ENCODE measurements at regions not wholly inside any gene's neighbourhood (a gene's known extent, or its start where the extent isn't known, plus 50 kb on each side); places are given as distances from the start of the nearest gene placed in this dataset.

DNA sequence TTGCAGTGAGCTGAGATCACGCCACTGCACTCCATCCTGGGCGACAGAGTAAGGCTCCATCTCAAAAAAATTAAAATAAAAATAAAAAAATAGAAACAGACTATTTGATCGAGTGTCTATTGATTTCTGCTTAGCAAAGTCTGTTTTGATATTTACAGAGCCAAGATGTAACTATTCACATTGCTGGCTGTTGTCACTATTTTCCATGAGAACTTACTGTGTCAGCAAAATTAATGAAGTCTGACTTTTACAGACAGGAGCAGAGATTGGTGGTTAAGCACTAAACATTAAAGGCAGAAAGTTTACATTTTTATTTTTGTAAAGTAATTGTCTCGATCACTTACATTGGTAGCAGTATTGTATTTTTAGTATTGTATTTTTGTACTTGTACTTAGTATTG, 85.0 kb upstream of the CCDC28A start:
- intact Hi-C loops (cut with DNase I), result no loop called here
- no peak for DNase-seq (ENCODE audit: low spot score in 2 of 2)
- no peaks in the 10 kb centered on the region for H3K27me3 ChIP-seq
- H3K4me1 ChIP-seq, result peaks cover 0 to 3% of the 10 kb centered on the region in 2 donors
- no peaks in the 10 kb centered on the region for H3K9me3 ChIP-seq
- no peak overlapping the region for H3K4me3 ChIP-seq
- H3K36me3 ChIP-seq, result no peaks in the 10 kb centered on the region
- H3K27ac ChIP-seq, result no peak overlapping the region
- TF ChIP-seq, protein P1, sequence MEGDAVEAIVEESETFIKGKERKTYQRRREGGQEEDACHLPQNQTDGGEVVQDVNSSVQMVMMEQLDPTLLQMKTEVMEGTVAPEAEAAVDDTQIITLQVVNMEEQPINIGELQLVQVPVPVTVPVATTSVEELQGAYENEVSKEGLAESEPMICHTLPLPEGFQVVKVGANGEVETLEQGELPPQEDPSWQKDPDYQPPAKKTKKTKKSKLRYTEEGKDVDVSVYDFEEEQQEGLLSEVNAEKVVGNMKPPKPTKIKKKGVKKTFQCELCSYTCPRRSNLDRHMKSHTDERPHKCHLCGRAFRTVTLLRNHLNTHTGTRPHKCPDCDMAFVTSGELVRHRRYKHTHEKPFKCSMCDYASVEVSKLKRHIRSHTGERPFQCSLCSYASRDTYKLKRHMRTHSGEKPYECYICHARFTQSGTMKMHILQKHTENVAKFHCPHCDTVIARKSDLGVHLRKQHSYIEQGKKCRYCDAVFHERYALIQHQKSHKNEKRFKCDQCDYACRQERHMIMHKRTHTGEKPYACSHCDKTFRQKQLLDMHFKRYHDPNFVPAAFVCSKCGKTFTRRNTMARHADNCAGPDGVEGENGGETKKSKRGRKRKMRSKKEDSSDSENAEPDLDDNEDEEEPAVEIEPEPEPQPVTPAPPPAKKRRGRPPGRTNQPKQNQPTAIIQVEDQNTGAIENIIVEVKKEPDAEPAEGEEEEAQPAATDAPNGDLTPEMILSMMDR (IDR thresholded peaks at IDR 0.05), result no peak

DNA sequence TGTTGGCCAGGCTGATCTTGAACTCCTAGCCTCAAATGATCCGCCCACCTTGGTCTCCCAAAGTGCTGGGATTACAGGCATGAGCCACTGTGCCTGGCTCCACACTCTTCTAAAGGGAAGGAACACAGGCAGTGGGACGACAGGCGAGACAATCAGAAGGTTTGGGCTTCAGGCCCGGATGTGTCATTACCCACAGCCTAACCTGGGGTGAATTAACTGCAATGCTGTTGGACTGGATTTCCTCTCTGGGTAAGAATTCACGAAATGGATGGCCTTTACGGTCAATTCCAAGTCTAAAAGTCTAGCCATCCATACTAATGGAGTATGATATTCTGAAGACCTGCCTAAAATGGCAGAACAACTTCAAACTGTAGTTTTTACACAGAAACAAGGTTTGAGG, 83.7 kb upstream of the CCDC28A start:
- intact Hi-C loops (cut with DNase I), result loop anchor here (5.0 kb wide), 1 partner anchor 98 kb away; no protein-coding TSS in a partner anchor

DNA sequence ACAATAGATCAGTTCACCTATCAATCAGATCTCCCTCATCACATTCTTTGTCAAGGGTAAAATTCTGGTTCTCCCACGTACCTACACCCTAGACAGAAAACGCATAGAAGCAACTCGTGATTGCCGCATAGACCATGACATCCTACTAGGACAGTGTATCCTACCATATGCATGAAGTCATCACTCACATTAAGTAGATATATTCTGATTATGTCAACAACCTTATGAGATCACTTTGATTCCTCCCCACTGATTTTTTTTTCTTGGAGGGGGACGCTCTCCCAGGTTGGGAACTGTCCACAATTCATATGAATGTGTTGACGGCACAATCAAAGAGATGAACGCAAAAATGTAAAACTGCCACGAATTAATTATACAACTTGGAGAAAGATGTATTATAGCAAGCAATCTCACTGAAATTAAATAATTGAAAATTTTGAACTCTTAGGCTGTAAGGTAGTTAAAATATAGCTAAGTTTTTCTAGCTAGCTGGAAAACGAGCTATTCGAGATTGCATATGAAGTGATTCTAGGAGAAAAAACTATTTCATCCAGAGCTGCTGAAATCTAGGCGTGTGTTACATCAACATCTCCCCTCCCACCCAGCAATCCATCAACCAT, 82.5 kb upstream of the CCDC28A start:
- H3K9me3 ChIP-seq, result no peaks in the 10 kb centered on the region
- no peak overlapping the region for H3K27ac ChIP-seq
- no peaks in the 10 kb centered on the region for H3K27me3 ChIP-seq
- TF ChIP-seq, protein P1 (IDR thresholded peaks at IDR 0.05), result no peak
- DNase-seq (ENCODE audit: low spot score in 2 of 2), result no peak
- H3K36me3 ChIP-seq, result no peaks in the 10 kb centered on the region
- H3K4me1 ChIP-seq, result peaks cover 0 to 3% of the 10 kb centered on the region in 2 donors
- peak overlapping the region; percentile 90 to 98 for H3K4me3 ChIP-seq
- intact Hi-C loops (cut with DNase I), result loop anchor here (5.0 kb wide), 1 partner anchor 99 kb away; no protein-coding TSS in a partner anchor

More for the DNA sequence above, 83.7 kb upstream of the CCDC28A start:
- Histone ChIP-seq H3K36me3 (no peaks in the 10 kb centered on the region), H3K9me3 (no peaks in the 10 kb centered on the region), H3K4me3 (no peak overlapping the region), H3K4me1 (peaks cover 0 to 3% of the 10 kb centered on the region in 2 donors), H3K27ac (no peak overlapping the region), H3K27me3 (no peaks in the 10 kb centered on the region)
- TF ChIP-seq, protein P1 (IDR thresholded peaks at IDR 0.05), result no peak
- DNase-seq (ENCODE audit: low spot score in 2 of 2), result no peak

DNA sequence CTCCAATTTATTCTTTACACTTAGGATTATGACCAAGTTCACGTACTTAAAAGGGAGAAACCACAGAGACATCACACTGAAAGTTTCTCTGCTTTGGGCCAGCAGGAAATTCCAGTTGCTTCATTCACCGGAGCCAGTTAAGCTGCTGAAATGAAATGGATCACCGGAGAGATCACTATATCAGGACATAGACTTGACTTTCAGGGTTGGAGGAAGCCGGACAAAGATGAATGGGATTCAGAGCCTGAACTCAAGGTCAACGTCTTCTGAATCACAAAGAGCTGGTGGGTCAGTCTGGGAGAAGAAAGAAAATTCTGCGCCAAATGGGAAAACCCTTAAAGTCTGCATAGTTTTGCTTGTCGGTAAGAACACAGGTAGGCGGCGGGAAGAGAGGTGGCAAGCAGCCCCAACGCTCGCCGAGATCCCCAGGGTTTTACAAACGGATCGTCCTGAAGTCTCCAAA, 81.9 kb upstream of the CCDC28A start:
- intact Hi-C loops (cut with DNase I), result loop anchor here (2.0 to 5.0 kb wide), 2 partner anchors 81 to 99 kb away; partner anchors contain the start of gene CCDC28A
- no peaks in the 10 kb centered on the region for H3K27me3 ChIP-seq
- H3K4me3 ChIP-seq, result peak overlapping the region; percentile 90 to 98
- H3K36me3 ChIP-seq, result no peaks in the 10 kb centered on the region
- H3K9me3 ChIP-seq, result no peaks in the 10 kb centered on the region
- no peak for DNase-seq (ENCODE audit: low spot score in 2 of 2)
- H3K4me1 ChIP-seq, result peaks cover 0 to 3% of the 10 kb centered on the region in 2 donors
- no peak overlapping the region for H3K27ac ChIP-seq
- TF ChIP-seq, protein P1 (IDR thresholded peaks at IDR 0.05), result no peak

DNA sequence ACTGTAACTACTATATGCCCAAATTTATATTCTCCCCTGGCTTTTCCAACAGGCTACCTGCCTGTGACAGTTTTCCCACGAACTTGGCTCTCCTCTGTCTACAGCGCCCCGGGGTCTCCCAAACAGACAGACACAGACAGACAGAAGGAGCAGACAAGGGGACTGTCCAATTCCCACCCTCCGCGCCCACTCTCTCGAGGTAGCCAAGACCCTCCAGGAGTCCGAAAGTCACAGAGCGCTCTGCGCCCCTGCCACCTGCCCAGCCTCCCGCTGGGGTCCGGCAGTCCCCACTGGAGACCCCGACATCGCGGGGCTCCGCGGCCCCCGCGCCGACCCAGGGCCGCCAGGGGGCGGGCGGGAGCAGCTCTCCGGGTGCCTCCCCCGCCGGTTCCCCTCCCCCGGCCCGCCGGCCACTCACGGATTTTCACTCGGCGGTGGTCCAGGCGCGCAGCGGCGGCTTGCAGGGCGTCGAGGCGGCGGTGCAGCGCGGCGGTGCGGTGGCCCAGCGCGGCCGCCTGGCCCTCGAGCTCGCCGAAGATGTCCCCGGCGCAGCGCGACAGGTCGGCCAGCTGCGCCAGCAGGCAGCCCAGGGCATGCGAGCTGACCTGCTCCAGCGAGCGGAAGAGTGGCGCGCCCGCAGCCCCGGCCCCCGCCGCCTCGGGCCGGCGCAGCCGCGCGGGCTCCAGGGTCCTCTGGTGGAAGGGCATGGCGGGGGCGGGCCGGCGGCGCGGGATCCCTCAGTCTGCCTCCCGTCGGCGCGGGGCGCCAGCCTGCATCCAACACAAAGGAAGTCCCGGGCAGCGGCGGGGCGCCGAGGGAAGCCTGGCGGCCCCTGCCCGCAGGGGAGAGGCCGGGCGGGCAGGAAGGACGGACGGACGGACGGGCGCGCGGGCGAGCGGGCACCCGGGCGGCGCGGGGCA, 81.3 kb upstream of the CCDC28A start:
- Histone ChIP-seq H3K27me3 (no peaks in the 10 kb centered on the region), H3K27ac (peak overlapping the region in 1 of 2 donors; percentile 66), H3K4me3 (peak overlapping the region; percentile 90 to 98), H3K4me1 (peaks cover 0 to 3% of the 10 kb centered on the region in 2 donors), H3K9me3 (no peaks in the 10 kb centered on the region), H3K36me3 (no peaks in the 10 kb centered on the region)
- peak in 1 of 2 donors; percentile 82 for DNase-seq (ENCODE audit: low spot score in 2 of 2)
- TF ChIP-seq, protein P1 (IDR thresholded peaks at IDR 0.05), result peak; percentile 62 to 78 (median 67)
- intact Hi-C loops (cut with DNase I), result loop anchor here (2.0 to 5.0 kb wide), 2 partner anchors 80 to 100 kb away; partner anchors contain the start of gene CCDC28A

Measured in ascending aorta (tissue), 2 donors.